Stimulated activated CD4-positive, alpha-beta T cell treated with anti-CD3 and anti-CD28 coated beads, Interleukin-12 subunit alpha, Interleukin-12 subunit beta, amount 100 ng/mL, for 24 hours (primary cell): ENCODE measurements at regions not wholly inside any gene's neighbourhood (a gene's known extent, or its start where the extent isn't known, plus 50 kb on each side); places are given as distances from the start of the nearest gene placed in this dataset.

Experiments
- DNase-seq, 2 experiments: peaks; one replicate each; pipeline ENCODE4 v3.0.0-alpha.2; 2020; ENCODE audit warnings: low read depth in 2 of 2

DNA sequence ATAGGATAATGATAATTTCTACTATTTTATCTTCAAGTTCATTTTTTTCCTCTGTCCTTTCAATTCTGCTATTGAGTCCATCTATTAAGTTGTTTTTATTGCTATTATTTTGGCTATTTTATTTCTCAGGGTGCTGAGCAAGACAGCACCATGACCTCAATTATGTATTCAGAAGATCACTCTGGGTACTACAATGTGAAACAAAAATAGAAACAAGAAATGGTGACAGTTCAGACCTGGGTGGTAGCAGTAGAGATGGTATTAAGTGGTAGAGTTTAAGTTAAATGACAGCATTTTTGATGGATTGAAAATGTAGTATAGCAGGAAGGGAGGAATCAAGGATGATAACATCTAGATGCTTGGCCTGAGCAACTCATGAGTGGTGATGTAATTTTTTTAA, 655.3 kb upstream of the PLXNA2 start:
- DNase-seq, result no peak

DNA sequence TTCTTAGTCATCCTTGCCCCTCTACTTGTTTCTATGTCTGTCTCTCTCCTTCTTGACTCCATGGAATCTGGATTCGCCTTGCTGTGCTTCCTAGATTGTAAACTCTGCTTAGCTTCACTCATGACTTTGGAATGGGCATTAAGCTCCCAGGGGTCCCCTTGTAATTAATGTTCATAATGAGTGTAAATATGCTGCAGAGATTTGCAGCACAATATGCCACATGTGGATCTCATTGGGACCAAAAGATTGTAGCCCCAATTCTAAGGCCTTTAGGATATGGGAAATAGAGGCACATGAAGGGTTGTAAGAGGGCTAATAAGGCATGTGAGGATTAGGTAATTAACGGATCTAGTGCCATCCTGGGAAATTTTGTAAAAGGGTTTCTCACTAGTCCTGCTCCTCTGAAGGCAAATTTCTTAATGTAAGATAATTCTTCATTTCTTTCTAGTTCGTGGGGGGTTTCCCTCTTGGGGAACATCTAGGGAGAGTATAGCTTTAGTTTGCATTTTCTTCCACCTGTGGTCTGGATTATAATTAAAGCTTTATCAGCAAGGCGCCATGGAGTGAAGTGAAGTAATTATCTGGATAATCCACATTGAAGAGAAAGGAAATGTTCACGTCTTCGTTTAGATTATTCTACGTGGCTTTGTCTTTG, 659.2 kb upstream of the PLXNA2 start:
- DNase-seq, result no peak

DNA sequence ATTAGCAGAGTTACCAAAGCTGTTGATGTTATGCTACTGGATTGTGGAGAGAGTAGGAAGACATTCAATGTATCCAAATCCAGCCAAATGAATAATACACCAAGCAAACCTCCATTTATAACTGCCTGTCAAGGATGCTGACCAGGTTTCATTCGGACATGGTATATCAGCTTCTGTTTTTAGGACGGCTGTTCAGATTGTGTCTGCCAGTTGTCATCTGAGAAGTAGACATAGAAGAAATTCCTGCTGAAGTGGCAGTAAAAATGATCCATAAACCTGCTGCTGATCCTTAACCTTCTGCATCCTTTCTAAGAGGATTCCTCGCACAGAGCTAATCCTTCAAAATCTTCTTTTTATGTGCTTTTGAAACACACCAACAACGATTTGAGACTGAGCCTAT, 663.6 kb upstream of the PLXNA2 start:
- no peak for DNase-seq

DNA sequence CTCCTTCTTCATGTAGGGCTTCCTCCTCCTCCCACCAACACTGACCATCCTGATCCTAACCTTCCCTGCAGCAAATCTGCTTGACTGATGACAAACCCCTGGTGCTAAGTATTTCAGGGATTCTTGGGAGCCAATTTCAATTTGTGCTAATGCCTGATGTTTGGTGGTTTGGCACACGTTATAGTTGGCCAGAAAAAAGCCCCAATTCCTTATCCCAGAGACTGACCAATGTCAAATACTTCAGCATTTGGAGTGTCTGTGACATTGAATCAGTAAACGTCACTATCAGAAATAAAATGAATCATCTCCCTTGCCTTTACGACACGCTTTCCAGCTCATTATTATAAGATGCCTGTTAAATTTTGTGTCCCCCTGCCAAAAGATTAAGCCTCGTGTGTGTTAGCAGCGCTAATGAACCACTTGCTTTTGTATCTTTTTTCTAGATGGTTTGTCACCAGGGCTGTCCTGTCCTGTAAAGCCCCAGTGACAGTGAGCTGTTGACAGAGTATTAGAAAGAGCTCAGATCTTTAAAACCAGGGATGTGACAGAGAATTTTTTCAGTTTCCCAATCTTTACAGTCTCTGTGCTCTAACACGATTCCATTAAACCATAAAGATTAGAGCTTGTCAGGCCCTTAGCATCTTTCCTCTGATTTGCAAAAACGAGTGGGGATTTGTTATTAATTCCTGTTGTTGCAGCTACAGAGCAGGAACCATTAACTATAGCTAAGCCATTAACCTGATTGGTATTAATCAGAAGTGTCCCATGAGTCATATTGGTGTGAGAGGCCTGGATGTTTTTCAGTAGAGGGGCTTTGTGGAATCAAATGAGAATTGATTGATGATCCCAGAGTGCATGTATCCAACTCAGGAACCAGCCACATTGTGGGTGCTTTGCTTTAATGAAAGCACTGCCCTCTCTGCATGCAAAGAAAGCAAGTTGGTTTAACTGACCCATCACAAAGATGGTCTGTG, 665.1 kb upstream of the PLXNA2 start:
- no peak for DNase-seq

DNA sequence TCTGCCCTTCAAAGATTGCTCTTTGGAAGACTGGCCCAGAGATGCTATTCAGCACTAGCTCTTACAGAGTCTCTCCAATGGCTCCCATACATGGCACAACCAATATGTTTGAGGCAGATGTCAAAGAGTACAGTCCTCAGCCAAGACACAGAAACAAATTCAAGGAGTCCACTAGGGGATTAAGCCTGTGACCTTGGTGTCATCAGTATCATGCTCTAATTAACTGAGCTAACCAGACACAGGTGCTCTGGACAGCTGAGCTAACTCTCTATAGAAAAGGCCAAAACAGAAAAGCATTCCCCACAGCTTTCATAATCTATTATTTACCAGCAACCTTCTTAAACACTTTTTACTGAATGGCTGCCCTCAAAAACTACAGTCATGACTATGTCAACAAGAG, 666.0 kb upstream of the PLXNA2 start:
- no peak for DNase-seq

DNA sequence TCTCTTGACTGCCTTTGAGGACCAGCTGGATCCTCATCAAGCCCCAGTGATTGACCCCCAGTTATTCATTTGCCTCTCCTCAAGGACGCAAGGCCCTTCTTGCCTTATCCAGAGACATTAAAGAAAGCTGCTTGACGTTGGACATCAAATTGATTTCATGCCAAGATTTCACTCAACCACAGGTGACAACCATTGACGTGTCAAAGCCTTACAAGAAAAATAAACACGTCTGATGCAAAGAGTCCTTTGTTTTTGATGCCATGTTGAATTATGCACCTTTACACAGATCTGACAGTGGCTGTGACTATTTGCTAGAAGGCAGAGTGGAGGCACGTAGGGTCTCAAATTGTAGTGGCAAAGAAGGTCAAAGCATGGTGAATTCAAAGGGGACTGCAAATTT, 666.2 kb upstream of the CAMK1G start:
- no peak for DNase-seq

DNA sequence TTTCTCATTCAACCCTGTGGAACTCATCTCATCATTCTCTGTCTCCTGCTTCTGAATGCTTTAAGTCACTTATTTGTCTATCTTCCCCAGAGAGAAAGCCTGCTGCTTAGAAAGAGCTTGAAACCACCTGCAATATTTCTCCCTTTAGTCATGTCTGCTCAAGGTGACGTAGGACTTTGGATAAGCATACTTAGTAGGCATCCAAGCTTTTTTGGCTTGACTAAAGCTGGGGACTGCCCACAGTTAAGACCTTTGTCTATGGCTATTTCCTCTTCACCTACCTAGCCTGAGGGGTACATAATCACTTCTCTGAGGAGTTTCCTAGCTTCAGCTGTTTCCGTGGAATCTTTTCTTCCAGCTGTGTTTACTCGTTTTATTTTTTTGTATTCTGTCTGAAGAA, 665.8 kb upstream of the CAMK1G start:
- DNase-seq, result no peak

DNA sequence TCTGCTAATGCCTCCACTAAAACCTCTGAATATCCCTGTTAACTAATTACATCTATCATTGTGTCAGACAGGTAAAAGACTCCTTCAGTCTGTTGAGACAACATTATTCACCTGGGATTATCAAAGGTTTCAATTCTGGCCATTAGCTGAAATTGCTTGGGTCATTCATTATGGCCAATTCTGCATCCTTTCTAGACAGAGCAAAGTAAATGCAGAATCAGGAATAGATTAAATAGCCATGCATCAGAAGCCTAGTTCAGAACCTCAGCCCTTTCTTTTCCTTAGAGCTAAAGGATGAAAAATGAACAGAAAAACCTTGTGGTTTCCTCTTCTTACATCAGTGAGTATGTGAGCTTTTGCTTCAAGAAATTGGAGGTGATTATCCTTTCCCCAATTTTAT, 665.4 kb upstream of the CAMK1G start:
- no peak for DNase-seq

DNA sequence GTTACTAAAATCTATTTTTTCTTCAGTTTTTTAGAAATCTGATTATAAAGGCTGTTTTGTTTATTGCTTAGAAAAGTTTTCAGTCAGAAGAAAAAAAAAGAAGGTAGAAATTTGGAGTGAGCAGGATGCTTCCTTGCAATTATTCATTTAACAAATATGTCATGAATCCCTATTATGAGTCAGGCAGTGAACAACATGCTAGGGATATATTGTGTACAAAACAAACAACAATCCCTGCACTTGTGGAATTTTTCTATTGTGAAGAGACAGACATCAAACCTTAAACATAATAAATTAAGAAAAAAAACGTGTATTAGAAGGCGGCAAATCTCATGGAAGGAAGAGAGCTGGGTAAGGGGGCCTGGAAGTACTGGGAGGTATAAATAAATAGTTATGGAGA, 664.1 kb upstream of the CAMK1G start:
- DNase-seq, result no peak

DNA sequence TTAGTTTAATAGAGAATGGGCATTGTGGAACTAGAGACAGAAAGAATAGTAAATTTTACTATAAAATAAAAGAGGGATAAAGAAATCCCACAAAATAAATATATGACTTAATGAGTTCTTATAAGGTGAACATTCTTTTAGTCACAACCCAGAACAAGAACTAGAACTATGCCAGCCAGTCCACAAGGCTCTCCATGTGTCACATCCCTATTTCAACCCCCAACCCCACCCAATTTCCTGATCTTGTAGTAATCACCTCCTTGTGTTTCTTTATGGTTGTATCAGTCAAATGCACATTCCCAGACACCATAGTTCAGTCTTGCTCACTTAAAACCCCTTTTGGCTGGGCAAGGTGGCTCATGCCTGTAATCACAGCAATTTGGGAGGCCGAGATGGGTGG, 662.3 kb upstream of the CAMK1G start:
- DNase-seq, result no peak

DNA sequence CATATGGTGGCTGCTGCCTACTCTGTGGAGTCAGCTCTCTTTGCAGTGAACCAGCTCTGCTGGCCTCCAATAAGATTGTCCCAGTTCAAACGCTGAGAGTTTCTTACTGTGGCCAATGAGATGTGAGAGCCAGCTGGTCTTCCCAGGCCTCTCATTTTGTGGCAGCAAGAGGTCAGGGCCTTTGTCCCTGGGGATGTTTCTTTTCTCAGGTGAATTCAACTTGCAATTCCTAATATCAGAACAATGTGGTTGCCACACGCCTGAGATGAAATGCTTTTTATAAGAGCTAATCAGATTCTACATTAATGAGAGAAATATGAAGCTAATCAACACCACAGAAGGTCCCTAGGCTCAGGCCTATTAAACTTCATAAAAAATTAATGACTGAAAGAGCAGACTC, 660.1 kb upstream of the CAMK1G start:
- no peak for DNase-seq

DNA sequence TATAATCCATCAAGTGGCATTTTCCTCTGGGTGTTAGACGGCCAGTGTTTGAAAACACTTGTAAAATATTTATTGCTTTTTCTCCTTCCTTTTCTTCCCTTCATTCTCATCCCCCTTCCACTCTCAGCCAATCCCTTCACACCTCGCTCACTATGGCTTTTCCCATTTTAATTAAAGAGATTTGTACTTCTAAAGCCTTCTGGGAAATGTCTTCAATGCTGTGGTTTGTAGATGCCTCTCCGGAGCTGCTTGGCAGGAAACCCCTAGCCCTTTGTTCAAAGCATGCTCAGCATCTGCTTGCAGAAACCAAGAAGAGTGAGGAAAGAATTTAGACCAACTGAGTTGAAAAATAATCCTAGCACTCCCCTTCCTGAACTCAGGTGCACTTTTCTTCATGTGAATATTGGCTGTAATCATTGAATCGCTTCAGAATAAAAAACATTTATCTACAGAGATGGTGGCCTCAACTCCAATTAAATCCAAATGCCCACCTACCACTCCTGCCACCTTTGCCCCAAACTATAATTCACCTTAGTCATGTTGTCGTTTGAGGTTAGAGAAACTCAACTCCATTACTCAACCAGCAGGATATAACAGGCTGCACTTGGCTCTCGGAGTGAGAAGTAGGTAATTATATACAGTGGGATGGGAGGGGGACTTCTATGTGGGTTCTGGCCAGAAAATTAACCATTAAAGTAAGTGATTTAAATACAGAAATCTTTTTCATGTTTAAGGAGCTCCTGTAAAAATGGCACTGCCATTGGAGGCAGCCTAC, 659.4 kb upstream of the CAMK1G start:
- no peak for DNase-seq

DNA sequence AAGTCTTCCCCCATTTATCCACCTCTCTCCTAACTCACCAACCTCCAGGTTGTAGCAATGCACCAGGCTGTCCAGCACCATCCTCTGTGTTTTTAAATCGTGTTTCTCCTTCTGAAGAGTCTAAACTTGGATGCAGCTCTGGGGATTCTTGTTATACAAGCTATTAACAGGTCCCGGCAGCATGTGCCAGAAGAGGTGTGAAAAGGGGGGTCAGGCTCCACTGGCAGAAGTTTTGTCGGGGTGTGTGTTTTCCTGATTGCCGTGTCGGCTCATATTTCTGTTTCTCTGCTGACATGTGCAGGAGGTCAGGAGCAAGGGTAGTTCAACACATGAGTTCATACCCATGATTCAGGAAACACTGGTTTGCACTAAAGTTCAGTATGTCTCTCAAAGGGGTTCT, 658.6 kb upstream of the CAMK1G start:
- no peak for DNase-seq

DNA sequence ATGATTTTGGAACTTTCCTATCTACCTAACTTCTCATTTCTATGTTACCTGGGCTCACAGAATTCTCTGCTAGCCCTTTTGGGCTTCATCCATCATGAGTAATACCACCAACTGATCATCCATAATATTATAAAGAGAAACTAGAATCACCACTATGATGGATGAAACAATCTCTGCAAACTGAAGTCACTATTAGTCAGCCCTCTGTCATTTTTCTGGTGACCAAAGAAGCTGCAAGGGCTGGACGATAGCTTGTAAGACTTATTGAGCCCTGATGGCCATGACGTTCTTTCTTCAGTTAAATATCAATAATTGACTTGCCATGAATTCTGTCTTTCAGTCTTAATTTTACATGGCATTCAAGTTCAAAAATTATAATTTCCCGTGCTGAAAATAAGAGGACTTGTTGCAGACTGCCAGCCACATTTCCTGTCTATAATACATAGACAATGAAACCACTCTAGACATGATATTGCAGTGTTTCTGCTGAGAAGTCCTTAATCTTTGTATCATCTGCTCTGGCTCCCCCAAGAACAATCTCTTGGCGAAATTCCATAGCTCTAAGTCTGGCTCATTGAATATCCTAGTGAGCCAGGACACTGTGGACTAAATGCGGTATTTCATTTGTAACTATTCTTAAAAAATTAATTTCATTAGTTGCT, 655.0 kb upstream of the CAMK1G start:
- no peak for DNase-seq

DNA sequence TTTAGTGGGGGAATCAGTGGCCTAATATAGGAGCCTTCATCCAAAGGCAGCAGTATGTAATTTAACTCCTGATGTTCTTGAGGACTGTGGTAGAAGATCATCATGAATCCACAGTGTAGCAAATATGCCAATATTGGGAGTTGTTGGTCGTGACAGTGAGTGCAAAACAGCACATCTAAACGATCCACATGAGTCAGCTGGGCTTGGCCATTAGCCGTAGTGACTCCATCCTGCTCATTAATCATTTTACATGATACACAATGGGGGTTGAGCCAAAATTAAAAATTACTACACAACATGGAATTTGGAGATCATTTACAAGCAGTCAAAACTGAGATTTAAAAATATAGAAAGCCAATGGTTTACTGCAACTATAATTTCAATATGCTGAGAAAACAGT, 653.9 kb upstream of the CAMK1G start:
- DNase-seq, result no peak

DNA sequence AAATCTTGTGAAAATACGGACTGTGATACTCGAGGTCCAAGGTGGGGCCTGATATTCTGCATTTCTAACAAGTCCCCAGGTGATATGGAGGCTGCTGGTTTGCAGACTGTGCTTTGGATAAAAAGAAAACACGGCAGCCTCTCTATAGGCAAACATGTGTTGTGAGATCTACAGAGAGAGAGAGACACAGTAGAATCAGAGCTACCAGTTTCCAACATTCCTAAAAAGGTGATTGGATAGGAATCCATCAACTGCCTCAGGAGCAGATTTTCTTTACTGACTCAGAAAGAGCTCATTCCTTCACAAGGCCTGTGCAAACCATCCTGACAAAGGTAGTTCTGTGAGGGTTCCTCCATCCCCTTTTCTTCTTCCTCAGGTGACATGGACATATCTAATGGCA, 651.6 kb upstream of the CAMK1G start:
- no peak for DNase-seq

DNA sequence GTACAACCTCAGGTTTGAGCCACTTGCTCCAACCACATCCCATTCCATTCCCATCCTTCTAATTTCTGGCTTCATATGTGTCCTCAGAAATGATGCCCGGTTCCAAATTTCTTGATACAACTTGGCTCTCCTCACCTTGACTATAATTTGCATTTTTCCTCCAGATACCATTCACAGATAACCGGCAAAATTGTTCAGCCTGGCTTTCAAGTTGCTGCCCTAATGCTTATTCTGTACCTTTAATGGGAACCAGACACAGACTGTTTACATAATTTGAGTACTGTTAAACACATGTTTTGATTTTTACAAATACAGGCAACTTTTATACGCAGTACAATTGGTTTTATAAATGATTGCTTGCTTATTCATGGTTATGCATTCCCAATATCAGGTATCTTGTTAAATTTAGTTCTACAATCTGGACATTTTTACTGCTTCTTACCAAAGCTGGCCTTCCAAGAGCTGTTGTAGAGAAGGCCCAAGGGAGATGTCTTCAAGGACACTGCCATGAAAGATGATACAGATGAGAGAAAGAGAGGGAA, 649.5 kb upstream of the CAMK1G start:
- DNase-seq, result no peak

DNA sequence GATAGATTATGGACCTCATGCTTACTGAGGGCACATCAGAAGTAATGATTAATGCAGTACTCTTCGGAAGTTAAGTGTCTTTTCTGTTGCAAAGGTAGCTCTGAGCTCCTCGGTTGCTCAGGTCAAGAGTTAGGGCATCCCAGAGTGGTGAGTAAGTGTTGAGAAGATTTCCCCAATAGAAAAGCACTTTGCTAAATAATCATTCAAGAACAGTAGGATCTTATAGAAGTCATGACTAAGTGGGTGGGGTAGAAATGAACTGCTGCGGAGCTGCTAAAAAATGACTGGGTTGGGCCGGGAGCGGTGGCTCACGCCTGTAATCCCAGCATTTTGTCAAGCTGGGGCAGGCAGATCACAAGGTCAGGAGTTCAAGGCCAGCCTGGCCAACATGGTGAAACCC, 648.6 kb upstream of the CAMK1G start:
- no peak for DNase-seq

DNA sequence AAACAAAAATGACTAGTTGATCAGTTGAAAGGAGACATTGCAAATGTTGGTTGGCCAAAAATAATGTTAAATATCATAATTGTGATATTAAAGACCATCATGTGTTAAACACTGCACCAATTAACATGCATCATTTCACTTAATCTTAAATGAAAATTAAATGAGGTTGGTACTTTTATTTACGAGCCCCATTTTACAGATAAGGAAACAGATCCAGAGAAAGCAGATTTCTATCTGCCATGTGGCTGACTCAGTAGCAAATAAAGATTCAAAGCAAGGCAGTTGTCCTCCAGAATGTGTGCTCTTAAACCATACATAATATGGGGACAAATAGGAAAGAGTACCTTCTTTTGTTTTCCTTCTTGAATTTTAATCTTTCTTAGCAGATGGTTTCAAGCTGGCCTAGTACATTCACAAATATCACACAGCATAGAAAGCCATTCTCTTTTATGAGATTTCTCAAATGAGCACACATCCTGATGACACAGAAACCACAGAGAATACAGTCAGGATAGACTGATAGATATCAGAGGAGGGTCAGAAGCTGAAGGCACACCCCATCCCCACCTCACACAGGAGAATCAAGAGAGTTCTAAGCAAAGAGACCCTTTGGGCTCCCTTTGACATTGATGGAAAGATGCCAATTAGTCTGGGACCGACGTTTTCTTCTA, 647.9 kb upstream of the CAMK1G start:
- no peak for DNase-seq

DNA sequence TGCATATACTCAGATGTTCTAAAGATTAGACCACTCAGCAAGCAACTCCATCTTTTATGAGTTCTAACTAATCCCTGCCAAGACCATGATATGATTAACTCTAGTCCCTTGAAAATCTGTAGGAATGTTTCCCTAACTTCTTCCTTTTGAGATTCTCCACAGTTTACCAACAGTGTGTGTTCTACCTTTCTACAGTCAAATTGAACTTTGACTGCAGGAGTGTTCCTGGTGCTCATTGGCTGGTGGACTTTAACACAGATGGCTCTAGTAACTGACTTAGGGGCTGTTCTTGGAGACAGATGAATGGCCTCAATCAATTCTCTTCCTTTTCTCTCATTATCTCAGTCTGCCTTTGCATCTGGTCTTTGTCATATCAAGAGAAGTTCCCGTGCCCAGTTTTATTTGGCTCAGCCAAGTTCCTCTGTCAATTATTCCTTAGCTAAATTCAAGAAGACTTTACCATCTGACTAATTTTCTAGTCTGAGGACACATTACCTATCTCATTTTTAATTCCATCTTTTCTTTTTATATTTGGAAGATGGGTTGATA, 643.9 kb upstream of the CAMK1G start:
- DNase-seq, result no peak
